ENCODE measurements at regions not wholly inside any gene's neighbourhood (a gene's known extent, or its start where the extent isn't known, plus 50 kb on each side); places are given as distances from the start of the nearest gene placed in this dataset.

DNA sequence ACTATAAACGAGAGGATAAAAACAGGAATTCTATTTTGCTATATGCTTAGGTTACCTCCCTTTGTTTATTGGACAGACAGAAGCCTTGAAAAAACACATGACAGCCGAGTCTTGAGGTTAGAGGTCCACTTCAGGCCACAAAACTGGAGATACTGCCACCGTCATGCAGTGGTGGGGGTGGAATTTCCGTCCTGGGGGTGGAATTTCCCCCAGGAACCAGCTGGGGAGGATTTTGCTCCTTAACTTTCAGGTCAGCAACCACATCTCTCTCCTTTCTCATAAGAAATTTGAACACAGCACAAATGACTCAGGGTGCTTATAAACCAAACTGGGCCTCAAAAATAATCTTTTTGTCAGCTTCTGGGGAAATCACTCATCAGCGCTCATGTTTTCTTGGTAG, 545.8 kb upstream of the ADAMTS9 start (continued):
- TF ChIP-seq, protein P1, sequence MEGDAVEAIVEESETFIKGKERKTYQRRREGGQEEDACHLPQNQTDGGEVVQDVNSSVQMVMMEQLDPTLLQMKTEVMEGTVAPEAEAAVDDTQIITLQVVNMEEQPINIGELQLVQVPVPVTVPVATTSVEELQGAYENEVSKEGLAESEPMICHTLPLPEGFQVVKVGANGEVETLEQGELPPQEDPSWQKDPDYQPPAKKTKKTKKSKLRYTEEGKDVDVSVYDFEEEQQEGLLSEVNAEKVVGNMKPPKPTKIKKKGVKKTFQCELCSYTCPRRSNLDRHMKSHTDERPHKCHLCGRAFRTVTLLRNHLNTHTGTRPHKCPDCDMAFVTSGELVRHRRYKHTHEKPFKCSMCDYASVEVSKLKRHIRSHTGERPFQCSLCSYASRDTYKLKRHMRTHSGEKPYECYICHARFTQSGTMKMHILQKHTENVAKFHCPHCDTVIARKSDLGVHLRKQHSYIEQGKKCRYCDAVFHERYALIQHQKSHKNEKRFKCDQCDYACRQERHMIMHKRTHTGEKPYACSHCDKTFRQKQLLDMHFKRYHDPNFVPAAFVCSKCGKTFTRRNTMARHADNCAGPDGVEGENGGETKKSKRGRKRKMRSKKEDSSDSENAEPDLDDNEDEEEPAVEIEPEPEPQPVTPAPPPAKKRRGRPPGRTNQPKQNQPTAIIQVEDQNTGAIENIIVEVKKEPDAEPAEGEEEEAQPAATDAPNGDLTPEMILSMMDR (conservative IDR thresholded peaks at IDR 0.05; ENCODE audit: low read depth in 2 of 2): no peak
- no peak for TF ChIP-seq EZH2 (IDR thresholded peaks at IDR 0.05; ENCODE audit: low read depth, unreplicated experiment)
- TF ChIP-seq, protein P2, sequence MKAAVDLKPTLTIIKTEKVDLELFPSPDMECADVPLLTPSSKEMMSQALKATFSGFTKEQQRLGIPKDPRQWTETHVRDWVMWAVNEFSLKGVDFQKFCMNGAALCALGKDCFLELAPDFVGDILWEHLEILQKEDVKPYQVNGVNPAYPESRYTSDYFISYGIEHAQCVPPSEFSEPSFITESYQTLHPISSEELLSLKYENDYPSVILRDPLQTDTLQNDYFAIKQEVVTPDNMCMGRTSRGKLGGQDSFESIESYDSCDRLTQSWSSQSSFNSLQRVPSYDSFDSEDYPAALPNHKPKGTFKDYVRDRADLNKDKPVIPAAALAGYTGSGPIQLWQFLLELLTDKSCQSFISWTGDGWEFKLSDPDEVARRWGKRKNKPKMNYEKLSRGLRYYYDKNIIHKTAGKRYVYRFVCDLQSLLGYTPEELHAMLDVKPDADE (IDR thresholded peaks at IDR 0.05): no peak
- TF ChIP-seq, protein P3, sequence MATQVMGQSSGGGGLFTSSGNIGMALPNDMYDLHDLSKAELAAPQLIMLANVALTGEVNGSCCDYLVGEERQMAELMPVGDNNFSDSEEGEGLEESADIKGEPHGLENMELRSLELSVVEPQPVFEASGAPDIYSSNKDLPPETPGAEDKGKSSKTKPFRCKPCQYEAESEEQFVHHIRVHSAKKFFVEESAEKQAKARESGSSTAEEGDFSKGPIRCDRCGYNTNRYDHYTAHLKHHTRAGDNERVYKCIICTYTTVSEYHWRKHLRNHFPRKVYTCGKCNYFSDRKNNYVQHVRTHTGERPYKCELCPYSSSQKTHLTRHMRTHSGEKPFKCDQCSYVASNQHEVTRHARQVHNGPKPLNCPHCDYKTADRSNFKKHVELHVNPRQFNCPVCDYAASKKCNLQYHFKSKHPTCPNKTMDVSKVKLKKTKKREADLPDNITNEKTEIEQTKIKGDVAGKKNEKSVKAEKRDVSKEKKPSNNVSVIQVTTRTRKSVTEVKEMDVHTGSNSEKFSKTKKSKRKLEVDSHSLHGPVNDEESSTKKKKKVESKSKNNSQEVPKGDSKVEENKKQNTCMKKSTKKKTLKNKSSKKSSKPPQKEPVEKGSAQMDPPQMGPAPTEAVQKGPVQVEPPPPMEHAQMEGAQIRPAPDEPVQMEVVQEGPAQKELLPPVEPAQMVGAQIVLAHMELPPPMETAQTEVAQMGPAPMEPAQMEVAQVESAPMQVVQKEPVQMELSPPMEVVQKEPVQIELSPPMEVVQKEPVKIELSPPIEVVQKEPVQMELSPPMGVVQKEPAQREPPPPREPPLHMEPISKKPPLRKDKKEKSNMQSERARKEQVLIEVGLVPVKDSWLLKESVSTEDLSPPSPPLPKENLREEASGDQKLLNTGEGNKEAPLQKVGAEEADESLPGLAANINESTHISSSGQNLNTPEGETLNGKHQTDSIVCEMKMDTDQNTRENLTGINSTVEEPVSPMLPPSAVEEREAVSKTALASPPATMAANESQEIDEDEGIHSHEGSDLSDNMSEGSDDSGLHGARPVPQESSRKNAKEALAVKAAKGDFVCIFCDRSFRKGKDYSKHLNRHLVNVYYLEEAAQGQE (IDR thresholded peaks at IDR 0.05; ENCODE audit: unreplicated experiment): no peak

DNA sequence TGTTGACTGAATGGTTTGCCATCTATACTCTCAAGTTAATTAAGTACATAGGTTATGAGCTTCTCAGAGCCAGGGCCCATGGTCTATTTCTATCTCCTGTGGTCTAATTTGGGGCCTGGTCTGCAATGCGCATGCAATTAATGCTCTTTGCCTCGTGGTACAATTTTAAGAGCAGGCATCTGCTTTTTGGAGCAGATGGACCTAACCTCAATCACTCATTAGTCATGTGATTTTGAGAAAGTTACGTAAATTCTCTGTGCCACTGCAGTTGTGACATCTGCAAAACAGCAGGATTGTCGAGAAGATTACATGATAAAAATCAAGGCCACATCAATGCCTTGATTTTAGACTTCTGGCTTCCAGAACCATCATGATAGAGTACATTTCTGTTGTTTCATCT, 543.7 kb upstream of the ADAMTS9 start:
- no peaks in the 10 kb centered on the region for H3K9me3 Mint-ChIP-seq
- DNase-seq (ENCODE audit: low spot score) (no peak), ATAC-seq (no peak)
- no peaks in the 10 kb centered on the region for H3K36me3 Mint-ChIP-seq (ENCODE audit: low read depth)
- Histone ChIP-seq H3K4me3 (no peak overlapping the region), H3K9me2 (ENCODE audit: insufficient read depth) (no peaks in the 10 kb centered on the region), H3K27me3 (ENCODE audit: insufficient read depth) (no peaks in the 10 kb centered on the region), H3K4me1 (ENCODE audit: insufficient read depth) (no peaks in the 10 kb centered on the region), H3F3A (replicated peaks; ENCODE audit: low read depth) (no peaks in the 10 kb centered on the region), H3K79me2 (replicated peaks; ENCODE audit: insufficient read depth) (no peaks in the 10 kb centered on the region), H3K36me3 (ENCODE audit: insufficient read depth) (no peaks in the 10 kb centered on the region), H3K4me2 (no peak overlapping the region), H2AFZ (peak overlapping the region; percentile 29), H3K27ac (ENCODE audit: low read depth) (no peak overlapping the region), H4K20me1 (replicated peaks; ENCODE audit: insufficient read depth) (no peaks in the 10 kb centered on the region)
- H3K4me1 Mint-ChIP-seq: no peaks in the 10 kb centered on the region
- H3K27me3 Mint-ChIP-seq (ENCODE audit: insufficient read depth, low read depth, poor library complexity): no peaks in the 10 kb centered on the region
- H3K4me3 Mint-ChIP-seq: no peak overlapping the region
- no peak overlapping the region for H3K27ac Mint-ChIP-seq
- no peak for TF ChIP-seq EZH2phosphoT487 (IDR thresholded peaks at IDR 0.05; ENCODE audit: unreplicated experiment)
- no peak for TF ChIP-seq JUNB (IDR thresholded peaks at IDR 0.05; ENCODE audit: unreplicated experiment)
- no peak for TF ChIP-seq ZNF331 (CRISPR knock-in tag; IDR thresholded peaks at IDR 0.05; ENCODE audit: low read depth)
- no peak for TF ChIP-seq CREB1 (CRISPR knock-in tag; IDR thresholded peaks at IDR 0.05; ENCODE audit: low read depth)
- no peak for TF ChIP-seq POLR2AphosphoS5 (IDR thresholded peaks at IDR 0.05; ENCODE audit: low read depth)
- TF ChIP-seq STAT1 (IDR thresholded peaks at IDR 0.05; ENCODE audit: unreplicated experiment): no peak
- TF ChIP-seq, protein P1 (conservative IDR thresholded peaks at IDR 0.05; ENCODE audit: low read depth in 2 of 2): no peak
- TF ChIP-seq ZNF114 (CRISPR knock-in tag; IDR thresholded peaks at IDR 0.05): no peak
- no peak for TF ChIP-seq EZH2 (IDR thresholded peaks at IDR 0.05; ENCODE audit: low read depth, unreplicated experiment)
